ENCODE measurements at regions not wholly inside any gene's neighbourhood (a gene's known extent, or its start where the extent isn't known, plus 50 kb on each side); places are given as distances from the start of the nearest gene placed in this dataset.

DNA sequence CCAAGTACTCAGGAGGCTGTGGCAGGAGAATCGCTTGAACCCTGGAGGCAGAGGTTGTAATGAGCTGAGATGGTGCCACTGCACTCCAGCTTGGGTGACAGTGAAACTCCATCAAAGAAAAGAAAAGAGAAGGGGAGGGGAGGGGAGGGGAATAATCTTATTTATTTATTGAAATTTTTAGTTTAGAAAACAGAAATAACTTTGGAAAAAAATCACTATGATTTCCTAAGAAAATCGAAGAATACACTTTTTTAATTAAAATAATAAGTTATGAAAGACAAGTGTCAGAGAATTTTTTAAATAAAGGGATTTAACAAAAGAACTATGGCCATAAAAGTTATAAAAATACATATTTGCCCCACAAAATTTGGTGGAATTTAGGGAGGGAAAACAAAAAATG lies 836.9 kb upstream of the HS3ST1 start:
- Histone ChIP-seq H3K4me1 (ENCODE audit: control insufficient read depth in 4 of 4, insufficient read depth in 4 of 4, low read length in 3 of 4) (no peaks in the 10 kb centered on the region), H3K9ac (ENCODE audit: low read depth in 1 of 2, low read length in 2 of 2) (no peak overlapping the region), H3K27ac (ENCODE audit: low read depth in 1 of 2, low read length in 2 of 2) (no peak overlapping the region), H3K4me3 (ENCODE audit: low read depth in 1 of 3, low read length in 3 of 3) (no peak overlapping the region), H3K36me3 (ENCODE audit: control insufficient read depth in 4 of 4, insufficient read depth in 3 of 4, low read depth in 1 of 4, low read length in 3 of 4) (no peaks in the 10 kb centered on the region), H3K27me3 (ENCODE audit: control insufficient read depth in 4 of 4, insufficient read depth in 4 of 4, low read length in 3 of 4) (no peaks in the 10 kb centered on the region), H3K9me3 (ENCODE audit: control insufficient read depth in 4 of 4, low read length in 3 of 4) (peaks cover 0 to 3% (median 0%) of the 10 kb centered on the region in 4 donors)
- no peak for TF ChIP-seq SP1 (IDR thresholded peaks at IDR 0.05)
- no peak for TF ChIP-seq EGR1 (IDR thresholded peaks at IDR 0.05; ENCODE audit: low read depth in 2 of 2)
- TF ChIP-seq YY1 (IDR thresholded peaks at IDR 0.05), result no peak
- TF ChIP-seq, protein P1, sequence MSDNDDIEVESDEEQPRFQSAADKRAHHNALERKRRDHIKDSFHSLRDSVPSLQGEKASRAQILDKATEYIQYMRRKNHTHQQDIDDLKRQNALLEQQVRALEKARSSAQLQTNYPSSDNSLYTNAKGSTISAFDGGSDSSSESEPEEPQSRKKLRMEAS (IDR thresholded peaks at IDR 0.05), result no peak
- no peak for TF ChIP-seq GABPA (IDR thresholded peaks at IDR 0.05 in 1 of 2, conservative IDR thresholded peaks at IDR 0.05 in 1 of 2)
- TF ChIP-seq TAF1 (conservative IDR thresholded peaks at IDR 0.05), result no peak
- no peak for TF ChIP-seq FOXA2 (IDR thresholded peaks at IDR 0.05)
- TF ChIP-seq, protein P2, sequence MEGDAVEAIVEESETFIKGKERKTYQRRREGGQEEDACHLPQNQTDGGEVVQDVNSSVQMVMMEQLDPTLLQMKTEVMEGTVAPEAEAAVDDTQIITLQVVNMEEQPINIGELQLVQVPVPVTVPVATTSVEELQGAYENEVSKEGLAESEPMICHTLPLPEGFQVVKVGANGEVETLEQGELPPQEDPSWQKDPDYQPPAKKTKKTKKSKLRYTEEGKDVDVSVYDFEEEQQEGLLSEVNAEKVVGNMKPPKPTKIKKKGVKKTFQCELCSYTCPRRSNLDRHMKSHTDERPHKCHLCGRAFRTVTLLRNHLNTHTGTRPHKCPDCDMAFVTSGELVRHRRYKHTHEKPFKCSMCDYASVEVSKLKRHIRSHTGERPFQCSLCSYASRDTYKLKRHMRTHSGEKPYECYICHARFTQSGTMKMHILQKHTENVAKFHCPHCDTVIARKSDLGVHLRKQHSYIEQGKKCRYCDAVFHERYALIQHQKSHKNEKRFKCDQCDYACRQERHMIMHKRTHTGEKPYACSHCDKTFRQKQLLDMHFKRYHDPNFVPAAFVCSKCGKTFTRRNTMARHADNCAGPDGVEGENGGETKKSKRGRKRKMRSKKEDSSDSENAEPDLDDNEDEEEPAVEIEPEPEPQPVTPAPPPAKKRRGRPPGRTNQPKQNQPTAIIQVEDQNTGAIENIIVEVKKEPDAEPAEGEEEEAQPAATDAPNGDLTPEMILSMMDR (IDR thresholded peaks at IDR 0.05; ENCODE audit: low read depth, low read length, missing input control), result no peak
- no peak for TF ChIP-seq RAD21 (IDR thresholded peaks at IDR 0.05)
- TF ChIP-seq, protein P3, sequence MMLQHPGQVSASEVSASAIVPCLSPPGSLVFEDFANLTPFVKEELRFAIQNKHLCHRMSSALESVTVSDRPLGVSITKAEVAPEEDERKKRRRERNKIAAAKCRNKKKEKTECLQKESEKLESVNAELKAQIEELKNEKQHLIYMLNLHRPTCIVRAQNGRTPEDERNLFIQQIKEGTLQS (IDR thresholded peaks at IDR 0.05), result no peak
- TF ChIP-seq RXRA (IDR thresholded peaks at IDR 0.05), result no peak
- TF ChIP-seq, protein P4, sequence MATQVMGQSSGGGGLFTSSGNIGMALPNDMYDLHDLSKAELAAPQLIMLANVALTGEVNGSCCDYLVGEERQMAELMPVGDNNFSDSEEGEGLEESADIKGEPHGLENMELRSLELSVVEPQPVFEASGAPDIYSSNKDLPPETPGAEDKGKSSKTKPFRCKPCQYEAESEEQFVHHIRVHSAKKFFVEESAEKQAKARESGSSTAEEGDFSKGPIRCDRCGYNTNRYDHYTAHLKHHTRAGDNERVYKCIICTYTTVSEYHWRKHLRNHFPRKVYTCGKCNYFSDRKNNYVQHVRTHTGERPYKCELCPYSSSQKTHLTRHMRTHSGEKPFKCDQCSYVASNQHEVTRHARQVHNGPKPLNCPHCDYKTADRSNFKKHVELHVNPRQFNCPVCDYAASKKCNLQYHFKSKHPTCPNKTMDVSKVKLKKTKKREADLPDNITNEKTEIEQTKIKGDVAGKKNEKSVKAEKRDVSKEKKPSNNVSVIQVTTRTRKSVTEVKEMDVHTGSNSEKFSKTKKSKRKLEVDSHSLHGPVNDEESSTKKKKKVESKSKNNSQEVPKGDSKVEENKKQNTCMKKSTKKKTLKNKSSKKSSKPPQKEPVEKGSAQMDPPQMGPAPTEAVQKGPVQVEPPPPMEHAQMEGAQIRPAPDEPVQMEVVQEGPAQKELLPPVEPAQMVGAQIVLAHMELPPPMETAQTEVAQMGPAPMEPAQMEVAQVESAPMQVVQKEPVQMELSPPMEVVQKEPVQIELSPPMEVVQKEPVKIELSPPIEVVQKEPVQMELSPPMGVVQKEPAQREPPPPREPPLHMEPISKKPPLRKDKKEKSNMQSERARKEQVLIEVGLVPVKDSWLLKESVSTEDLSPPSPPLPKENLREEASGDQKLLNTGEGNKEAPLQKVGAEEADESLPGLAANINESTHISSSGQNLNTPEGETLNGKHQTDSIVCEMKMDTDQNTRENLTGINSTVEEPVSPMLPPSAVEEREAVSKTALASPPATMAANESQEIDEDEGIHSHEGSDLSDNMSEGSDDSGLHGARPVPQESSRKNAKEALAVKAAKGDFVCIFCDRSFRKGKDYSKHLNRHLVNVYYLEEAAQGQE (IDR thresholded peaks at IDR 0.05), result no peak
- TF ChIP-seq FOXA1 (IDR thresholded peaks at IDR 0.05), result no peak
- TF ChIP-seq, protein P5, sequence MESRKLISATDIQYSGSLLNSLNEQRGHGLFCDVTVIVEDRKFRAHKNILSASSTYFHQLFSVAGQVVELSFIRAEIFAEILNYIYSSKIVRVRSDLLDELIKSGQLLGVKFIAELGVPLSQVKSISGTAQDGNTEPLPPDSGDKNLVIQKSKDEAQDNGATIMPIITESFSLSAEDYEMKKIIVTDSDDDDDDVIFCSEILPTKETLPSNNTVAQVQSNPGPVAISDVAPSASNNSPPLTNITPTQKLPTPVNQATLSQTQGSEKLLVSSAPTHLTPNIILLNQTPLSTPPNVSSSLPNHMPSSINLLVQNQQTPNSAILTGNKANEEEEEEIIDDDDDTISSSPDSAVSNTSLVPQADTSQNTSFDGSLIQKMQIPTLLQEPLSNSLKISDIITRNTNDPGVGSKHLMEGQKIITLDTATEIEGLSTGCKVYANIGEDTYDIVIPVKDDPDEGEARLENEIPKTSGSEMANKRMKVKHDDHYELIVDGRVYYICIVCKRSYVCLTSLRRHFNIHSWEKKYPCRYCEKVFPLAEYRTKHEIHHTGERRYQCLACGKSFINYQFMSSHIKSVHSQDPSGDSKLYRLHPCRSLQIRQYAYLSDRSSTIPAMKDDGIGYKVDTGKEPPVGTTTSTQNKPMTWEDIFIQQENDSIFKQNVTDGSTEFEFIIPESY (IDR thresholded peaks at IDR 0.05), result no peak
- TF ChIP-seq NR2F2 (IDR thresholded peaks at IDR 0.05), result no peak
- no peak for DNase-seq (ENCODE audit: low spot score)
- 80% methylated on average over 2 of the region's 2 CpGs for WGBS

DNA sequence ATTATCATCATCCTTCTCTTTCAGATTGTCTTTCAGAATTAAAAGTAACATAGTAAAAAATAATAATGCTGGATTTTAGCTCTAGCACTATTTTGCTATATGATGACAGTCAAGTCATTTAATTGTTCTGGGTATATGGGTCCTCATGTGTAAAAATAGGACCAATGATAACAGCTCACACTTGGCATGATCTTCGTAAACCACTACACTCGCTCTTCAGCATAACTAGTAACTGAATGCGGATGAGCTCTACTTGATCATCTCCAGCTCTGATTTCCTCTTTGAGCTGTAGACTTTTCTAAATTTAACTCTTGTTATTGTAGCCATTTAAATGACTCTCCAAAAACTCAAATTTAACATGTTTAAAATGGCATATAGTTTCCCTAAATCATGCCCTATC lies 831.8 kb upstream of the HS3ST1 start:
- no peak for TF ChIP-seq FOXA1 (IDR thresholded peaks at IDR 0.05)
- no peak for TF ChIP-seq EGR1 (IDR thresholded peaks at IDR 0.05; ENCODE audit: low read depth in 2 of 2)
- no peak for TF ChIP-seq HNF4A (conservative IDR thresholded peaks at IDR 0.05)
- TF ChIP-seq, protein P5 (IDR thresholded peaks at IDR 0.05), result no peak
- TF ChIP-seq, protein P4 (IDR thresholded peaks at IDR 0.05), result no peak
- no peak for TF ChIP-seq SP1 (IDR thresholded peaks at IDR 0.05)
- no peak for TF ChIP-seq RXRA (IDR thresholded peaks at IDR 0.05)
- TF ChIP-seq YY1 (IDR thresholded peaks at IDR 0.05), result no peak
- no peak for TF ChIP-seq FOXA2 (IDR thresholded peaks at IDR 0.05)
- TF ChIP-seq, protein P1 (IDR thresholded peaks at IDR 0.05), result no peak
- no peak for TF ChIP-seq HNF4G (IDR thresholded peaks at IDR 0.05)
- no peak for TF ChIP-seq GABPA (IDR thresholded peaks at IDR 0.05 in 1 of 2, conservative IDR thresholded peaks at IDR 0.05 in 1 of 2)
- no peak for TF ChIP-seq RAD21 (IDR thresholded peaks at IDR 0.05)
- Histone ChIP-seq H3K9ac (ENCODE audit: low read depth in 1 of 2, low read length in 2 of 2) (no peak overlapping the region), H3K9me3 (ENCODE audit: control insufficient read depth in 4 of 4, low read length in 3 of 4) (peaks cover 0 to 3% (median 0%) of the 10 kb centered on the region in 4 donors), H3K36me3 (ENCODE audit: control insufficient read depth in 4 of 4, insufficient read depth in 3 of 4, low read depth in 1 of 4, low read length in 3 of 4) (no peaks in the 10 kb centered on the region), H3K4me1 (ENCODE audit: control insufficient read depth in 4 of 4, insufficient read depth in 4 of 4, low read length in 3 of 4) (no peaks in the 10 kb centered on the region), H3K4me3 (ENCODE audit: low read depth in 1 of 3, low read length in 3 of 3) (no peak overlapping the region), H3K27ac (ENCODE audit: low read depth in 1 of 2, low read length in 2 of 2) (no peak overlapping the region), H3K27me3 (ENCODE audit: control insufficient read depth in 4 of 4, insufficient read depth in 4 of 4, low read length in 3 of 4) (no peaks in the 10 kb centered on the region)
- no peak for DNase-seq (ENCODE audit: low spot score)
- WGBS, result 89% methylated on average over 3 of the region's 3 CpGs
